ENCODE measurements at regions not wholly inside any gene's neighbourhood (a gene's known extent, or its start where the extent isn't known, plus 50 kb on each side); places are given as distances from the start of the nearest gene placed in this dataset.

DNA sequence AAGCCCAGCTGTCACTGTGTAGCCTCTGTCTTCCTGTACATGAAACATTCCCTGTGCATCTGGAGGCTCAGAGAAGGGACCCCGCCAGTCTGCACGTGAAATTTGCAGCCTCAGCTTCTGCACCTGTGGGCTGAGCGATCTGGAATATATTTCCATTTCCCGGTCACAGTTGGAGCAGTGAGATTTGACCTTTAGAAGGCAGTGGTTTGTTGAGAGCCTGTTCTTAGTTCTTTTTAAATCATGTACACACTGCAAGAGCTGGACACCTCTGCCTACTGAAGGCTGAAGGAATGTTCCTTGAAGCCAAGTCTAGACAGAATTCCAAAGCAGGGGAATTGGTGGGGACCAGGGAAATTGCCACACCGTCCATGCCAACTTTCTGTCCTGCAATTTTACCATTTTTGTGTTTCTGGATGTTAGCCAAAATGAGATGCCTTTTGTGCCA lies 706.6 kb downstream of the INHBA start:
- H3K4me2 ChIP-seq (ENCODE audit: low read length) = no peak overlapping the region
- H3K27me3 ChIP-seq (ENCODE audit: insufficient read depth, low read depth, low read length) = no peaks in the 10 kb centered on the region
- no peak overlapping the region for H3K4me3 ChIP-seq (ENCODE audit: low read length)
- no peaks in the 10 kb centered on the region for H3K9me2 ChIP-seq (ENCODE audit: insufficient read depth, low read length)
- H3F3A ChIP-seq (ENCODE audit: insufficient read depth, low read length, poor library complexity, severe bottlenecking) = no peaks in the 10 kb centered on the region
- H3K9me3 ChIP-seq (ENCODE audit: low read length) = no peaks in the 10 kb centered on the region
- no peaks in the 10 kb centered on the region for H4K20me1 ChIP-seq (ENCODE audit: insufficient read depth)
- TF ChIP-seq POLR2AphosphoS5 (IDR thresholded peaks at IDR 0.05) (no peak), EZH2 (IDR thresholded peaks at IDR 0.05; ENCODE audit: borderline replicate concordance, insufficient read depth, low read length, poor library complexity, severe bottlenecking) (no peak), EP300 (conservative IDR thresholded peaks at IDR 0.05; ENCODE audit: poor library complexity, severe bottlenecking) (no peak), RAD21 (conservative IDR thresholded peaks at IDR 0.05) (no peak), SMC3 (conservative IDR thresholded peaks at IDR 0.05; ENCODE audit: poor library complexity) (no peak), TAF1 (IDR thresholded peaks at IDR 0.05; ENCODE audit: low read depth) (no peak), MXI1 (conservative IDR thresholded peaks at IDR 0.05; ENCODE audit: poor library complexity, severe bottlenecking) (no peak)
- TF ChIP-seq, protein P1, sequence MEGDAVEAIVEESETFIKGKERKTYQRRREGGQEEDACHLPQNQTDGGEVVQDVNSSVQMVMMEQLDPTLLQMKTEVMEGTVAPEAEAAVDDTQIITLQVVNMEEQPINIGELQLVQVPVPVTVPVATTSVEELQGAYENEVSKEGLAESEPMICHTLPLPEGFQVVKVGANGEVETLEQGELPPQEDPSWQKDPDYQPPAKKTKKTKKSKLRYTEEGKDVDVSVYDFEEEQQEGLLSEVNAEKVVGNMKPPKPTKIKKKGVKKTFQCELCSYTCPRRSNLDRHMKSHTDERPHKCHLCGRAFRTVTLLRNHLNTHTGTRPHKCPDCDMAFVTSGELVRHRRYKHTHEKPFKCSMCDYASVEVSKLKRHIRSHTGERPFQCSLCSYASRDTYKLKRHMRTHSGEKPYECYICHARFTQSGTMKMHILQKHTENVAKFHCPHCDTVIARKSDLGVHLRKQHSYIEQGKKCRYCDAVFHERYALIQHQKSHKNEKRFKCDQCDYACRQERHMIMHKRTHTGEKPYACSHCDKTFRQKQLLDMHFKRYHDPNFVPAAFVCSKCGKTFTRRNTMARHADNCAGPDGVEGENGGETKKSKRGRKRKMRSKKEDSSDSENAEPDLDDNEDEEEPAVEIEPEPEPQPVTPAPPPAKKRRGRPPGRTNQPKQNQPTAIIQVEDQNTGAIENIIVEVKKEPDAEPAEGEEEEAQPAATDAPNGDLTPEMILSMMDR (IDR thresholded peaks at IDR 0.05; ENCODE audit: poor library complexity, severe bottlenecking) = no peak
- TF ChIP-seq, protein P2, sequence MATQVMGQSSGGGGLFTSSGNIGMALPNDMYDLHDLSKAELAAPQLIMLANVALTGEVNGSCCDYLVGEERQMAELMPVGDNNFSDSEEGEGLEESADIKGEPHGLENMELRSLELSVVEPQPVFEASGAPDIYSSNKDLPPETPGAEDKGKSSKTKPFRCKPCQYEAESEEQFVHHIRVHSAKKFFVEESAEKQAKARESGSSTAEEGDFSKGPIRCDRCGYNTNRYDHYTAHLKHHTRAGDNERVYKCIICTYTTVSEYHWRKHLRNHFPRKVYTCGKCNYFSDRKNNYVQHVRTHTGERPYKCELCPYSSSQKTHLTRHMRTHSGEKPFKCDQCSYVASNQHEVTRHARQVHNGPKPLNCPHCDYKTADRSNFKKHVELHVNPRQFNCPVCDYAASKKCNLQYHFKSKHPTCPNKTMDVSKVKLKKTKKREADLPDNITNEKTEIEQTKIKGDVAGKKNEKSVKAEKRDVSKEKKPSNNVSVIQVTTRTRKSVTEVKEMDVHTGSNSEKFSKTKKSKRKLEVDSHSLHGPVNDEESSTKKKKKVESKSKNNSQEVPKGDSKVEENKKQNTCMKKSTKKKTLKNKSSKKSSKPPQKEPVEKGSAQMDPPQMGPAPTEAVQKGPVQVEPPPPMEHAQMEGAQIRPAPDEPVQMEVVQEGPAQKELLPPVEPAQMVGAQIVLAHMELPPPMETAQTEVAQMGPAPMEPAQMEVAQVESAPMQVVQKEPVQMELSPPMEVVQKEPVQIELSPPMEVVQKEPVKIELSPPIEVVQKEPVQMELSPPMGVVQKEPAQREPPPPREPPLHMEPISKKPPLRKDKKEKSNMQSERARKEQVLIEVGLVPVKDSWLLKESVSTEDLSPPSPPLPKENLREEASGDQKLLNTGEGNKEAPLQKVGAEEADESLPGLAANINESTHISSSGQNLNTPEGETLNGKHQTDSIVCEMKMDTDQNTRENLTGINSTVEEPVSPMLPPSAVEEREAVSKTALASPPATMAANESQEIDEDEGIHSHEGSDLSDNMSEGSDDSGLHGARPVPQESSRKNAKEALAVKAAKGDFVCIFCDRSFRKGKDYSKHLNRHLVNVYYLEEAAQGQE (IDR thresholded peaks at IDR 0.05; ENCODE audit: borderline replicate concordance) = no peak
- no peak overlapping the region for H3K27ac ChIP-seq (ENCODE audit: low read length)
- no peaks in the 10 kb centered on the region for H3K36me3 ChIP-seq (ENCODE audit: insufficient read depth, low read length)
- H3K79me2 ChIP-seq (replicated peaks; ENCODE audit: insufficient read depth, low read length) = no peaks in the 10 kb centered on the region
- no peak overlapping the region for H2AFZ ChIP-seq (ENCODE audit: low read depth, low read length)
- no peak overlapping the region for H3K9ac ChIP-seq (ENCODE audit: low read length)

DNA sequence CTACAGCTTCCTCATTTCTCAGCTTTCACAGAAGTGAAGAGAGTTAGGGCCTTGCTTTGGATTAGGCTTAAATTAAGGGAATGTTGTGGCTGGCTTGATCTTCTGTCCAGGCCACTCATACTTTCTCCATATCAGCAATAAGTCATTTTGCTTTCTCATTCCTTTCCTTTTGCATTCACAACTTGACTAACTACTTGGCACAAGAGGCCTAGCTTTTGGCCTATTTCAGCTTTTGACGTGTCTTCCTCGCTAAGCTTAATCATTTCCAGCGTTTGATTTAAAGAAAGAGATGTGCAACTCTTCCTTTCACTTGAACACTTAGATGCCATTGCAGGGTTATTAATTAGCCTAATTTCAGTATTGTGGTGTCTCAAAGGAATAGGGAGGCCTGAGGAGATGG lies 712.0 kb downstream of the INHBA start:
- no peaks in the 10 kb centered on the region for H3K79me2 ChIP-seq (replicated peaks; ENCODE audit: insufficient read depth, low read length)
- no peak overlapping the region for H2AFZ ChIP-seq (ENCODE audit: low read depth, low read length)
- no peaks in the 10 kb centered on the region for H3K27me3 ChIP-seq (ENCODE audit: insufficient read depth, low read depth, low read length)
- H3K36me3 ChIP-seq (ENCODE audit: insufficient read depth, low read length) = no peaks in the 10 kb centered on the region
- H3K4me3 ChIP-seq (ENCODE audit: low read length) = no peak overlapping the region
- no peaks in the 10 kb centered on the region for H3F3A ChIP-seq (ENCODE audit: insufficient read depth, low read length, poor library complexity, severe bottlenecking)
- no peak overlapping the region for H3K9ac ChIP-seq (ENCODE audit: low read length)
- H3K27ac ChIP-seq (ENCODE audit: low read length) = no peak overlapping the region
- no peak for TF ChIP-seq MXI1 (conservative IDR thresholded peaks at IDR 0.05; ENCODE audit: poor library complexity, severe bottlenecking)
- no peak for TF ChIP-seq TAF1 (IDR thresholded peaks at IDR 0.05; ENCODE audit: low read depth)
- no peak for TF ChIP-seq EZH2 (IDR thresholded peaks at IDR 0.05; ENCODE audit: borderline replicate concordance, insufficient read depth, low read length, poor library complexity, severe bottlenecking)
- TF ChIP-seq RAD21 (conservative IDR thresholded peaks at IDR 0.05) = no peak
- TF ChIP-seq, protein P2 (IDR thresholded peaks at IDR 0.05; ENCODE audit: borderline replicate concordance) = no peak
- no peaks in the 10 kb centered on the region for H3K9me3 ChIP-seq (ENCODE audit: low read length)
- no peak overlapping the region for H3K4me2 ChIP-seq (ENCODE audit: low read length)
- no peaks in the 10 kb centered on the region for H4K20me1 ChIP-seq (ENCODE audit: insufficient read depth)
- no peaks in the 10 kb centered on the region for H3K9me2 ChIP-seq (ENCODE audit: insufficient read depth, low read length)

Data from neural cell (in vitro differentiated cells).